Loucy (cell line): ENCODE measurements at regions not wholly inside any gene's neighbourhood (a gene's known extent, or its start where the extent isn't known, plus 50 kb on each side); places are given as distances from the start of the nearest gene placed in this dataset.

Experiments used
- H2AFZ ChIP-seq: fragments of 200-600 bp; sonication (generic); 2 replicates; pipeline ENCODE4 v1.6.0; 2016; ENCODE audit warnings: antibody characterized with exemption, mild to moderate bottlenecking, low read length, moderate library complexity
- H3F3A ChIP-seq: fragments of 200-600 bp; 2 replicates; pipeline ENCODE4 v1.6.0; 2016; ENCODE audit warnings: antibody characterized with exemption, low read depth, mild to moderate bottlenecking
- H3K27me3 ChIP-seq: fragments of 200-600 bp; sonication (generic); 2 replicates; pipeline ENCODE4 v1.6.1; 2014; ENCODE audit warnings: low read length, mild to moderate bottlenecking; ENCODE audit not compliant: insufficient read depth, poor library complexity, severe bottlenecking
- H3K36me3 ChIP-seq: fragments of 200-600 bp; sonication (generic); 2 replicates; pipeline ENCODE4 v1.6.1; 2016; ENCODE audit warnings: low read length; ENCODE audit not compliant: insufficient read depth
- H3K4me1 ChIP-seq: fragments of 200-600 bp; sonication (generic); 2 replicates; pipeline ENCODE4 v1.5.1; 2014; ENCODE audit warnings: low read length, mild to moderate bottlenecking; ENCODE audit not compliant: insufficient read depth, poor library complexity, severe bottlenecking
- H3K4me2 ChIP-seq: fragments of 200-600 bp; sonication (generic); 2 replicates; pipeline ENCODE4 v1.6.0; 2014; ENCODE audit warnings: antibody characterized with exemption, low read length, low read depth, mild to moderate bottlenecking; ENCODE audit not compliant: poor library complexity, severe bottlenecking
- H3K4me3 ChIP-seq: fragments of 200-600 bp; sonication (generic); 2 replicates; pipeline ENCODE4 v1.5.1; 2014; ENCODE audit warnings: low read length, mild to moderate bottlenecking, mixed read lengths; ENCODE audit not compliant: poor library complexity, severe bottlenecking
- H3K79me2 ChIP-seq: fragments of 200-600 bp; sonication (generic); 2 replicates; pipeline ENCODE4 v1.6.1; 2014; ENCODE audit warnings: low read length; ENCODE audit not compliant: insufficient read depth
- H3K9ac ChIP-seq: fragments of 200-600 bp; sonication (generic); 2 replicates; pipeline ENCODE4 v1.6.0; 2014; ENCODE audit warnings: mild to moderate bottlenecking, low read depth, low read length, moderate library complexity; ENCODE audit not compliant: poor library complexity, severe bottlenecking
- H3K9me2 ChIP-seq: fragments of 200-600 bp; sonication (generic); replicated peaks from 2 replicates; pipeline ENCODE4 v1.6.1; 2016; ENCODE audit warnings: low read depth, low read length, mixed read lengths
- H3K9me3 ChIP-seq: fragments of 200-600 bp; sonication (generic); 2 replicates; pipeline ENCODE4 v1.6.1; 2014; ENCODE audit warnings: mild to moderate bottlenecking, antibody characterized with exemption, low read length, low read depth; ENCODE audit not compliant: insufficient read depth
- H4K20me1 ChIP-seq: fragments of 200-600 bp; sonication (generic); 2 replicates; pipeline ENCODE4 v1.6.0; 2014; ENCODE audit warnings: antibody characterized with exemption, low read length, mild to moderate bottlenecking; ENCODE audit not compliant: insufficient read depth, poor library complexity, severe bottlenecking
- EZH2phosphoT487 ChIP-seq: fragments of 200-600 bp; IDR thresholded peaks from 2 replicates; pipeline ENCODE4 v1.6.1; 2018; ENCODE audit warnings: antibody characterized with exemption, mild to moderate bottlenecking, moderate library complexity, borderline replicate concordance
- TF ChIP-seq, protein P1 (sequence below): fragments of 200-600 bp; sonication (generic); conservative IDR thresholded peaks from 2 replicates; pipeline ENCODE4 v1.5.1; 2014; ENCODE audit warnings: mild to moderate bottlenecking, antibody characterized with exemption, low read length

DNA sequence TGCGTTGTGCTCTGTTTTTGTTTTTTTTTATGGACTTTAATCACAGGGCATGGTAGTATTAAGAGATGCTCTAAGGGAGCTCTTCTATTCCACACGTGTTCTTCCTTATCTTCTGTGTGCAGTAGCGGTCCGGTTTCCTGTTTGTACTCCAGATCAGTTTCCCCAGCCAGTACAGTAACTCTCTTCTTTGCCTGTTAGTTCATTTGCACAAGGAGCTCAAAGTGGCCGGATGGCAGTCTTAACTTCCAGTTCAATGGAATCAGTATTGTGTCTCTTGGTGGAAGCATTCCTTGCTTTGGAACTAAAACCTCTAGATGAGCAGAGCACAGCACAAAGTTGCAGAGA, 122.0 kb downstream of the KLF13 start:
- peak overlapping the region; percentile 60 for H3K4me2 ChIP-seq
- TF ChIP-seq EZH2phosphoT487, result no peak
- TF ChIP-seq, protein P1, sequence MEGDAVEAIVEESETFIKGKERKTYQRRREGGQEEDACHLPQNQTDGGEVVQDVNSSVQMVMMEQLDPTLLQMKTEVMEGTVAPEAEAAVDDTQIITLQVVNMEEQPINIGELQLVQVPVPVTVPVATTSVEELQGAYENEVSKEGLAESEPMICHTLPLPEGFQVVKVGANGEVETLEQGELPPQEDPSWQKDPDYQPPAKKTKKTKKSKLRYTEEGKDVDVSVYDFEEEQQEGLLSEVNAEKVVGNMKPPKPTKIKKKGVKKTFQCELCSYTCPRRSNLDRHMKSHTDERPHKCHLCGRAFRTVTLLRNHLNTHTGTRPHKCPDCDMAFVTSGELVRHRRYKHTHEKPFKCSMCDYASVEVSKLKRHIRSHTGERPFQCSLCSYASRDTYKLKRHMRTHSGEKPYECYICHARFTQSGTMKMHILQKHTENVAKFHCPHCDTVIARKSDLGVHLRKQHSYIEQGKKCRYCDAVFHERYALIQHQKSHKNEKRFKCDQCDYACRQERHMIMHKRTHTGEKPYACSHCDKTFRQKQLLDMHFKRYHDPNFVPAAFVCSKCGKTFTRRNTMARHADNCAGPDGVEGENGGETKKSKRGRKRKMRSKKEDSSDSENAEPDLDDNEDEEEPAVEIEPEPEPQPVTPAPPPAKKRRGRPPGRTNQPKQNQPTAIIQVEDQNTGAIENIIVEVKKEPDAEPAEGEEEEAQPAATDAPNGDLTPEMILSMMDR, result no peak

GRCh38 chr15:31452595-31453557, 126.2 kb downstream of the KLF13 start:
- Histone ChIP-seq H3F3A (no peaks in the 10 kb centered on the region), H3K4me2 (no peak overlapping the region), H4K20me1 (no peaks in the 10 kb centered on the region), H3K4me1 (peaks cover 11% of the 10 kb centered on the region), H3K9me3 (no peaks in the 10 kb centered on the region), H3K79me2 (no peaks in the 10 kb centered on the region), H2AFZ (no peak overlapping the region), H3K9me2 (no peaks in the 10 kb centered on the region), H3K9ac (no peak overlapping the region), H3K4me3 (no peak overlapping the region), H3K36me3 (no peaks in the 10 kb centered on the region), H3K27me3 (no peaks in the 10 kb centered on the region)
- TF ChIP-seq, protein P1, result no peak
- TF ChIP-seq EZH2phosphoT487, result no peak

More for the DNA sequence above, 122.0 kb downstream of the KLF13 start:
- no peak overlapping the region for H3K9ac ChIP-seq
- no peaks in the 10 kb centered on the region for H4K20me1 ChIP-seq
- H3K36me3 ChIP-seq, result no peaks in the 10 kb centered on the region
- H3K4me3 ChIP-seq, result no peak overlapping the region
- no peaks in the 10 kb centered on the region for H3K9me3 ChIP-seq
- H2AFZ ChIP-seq, result peak overlapping the region; percentile 72; the same call in 1 of the 2 replicates
- H3K4me1 ChIP-seq, result peaks cover 11% of the 10 kb centered on the region
- H3K27me3 ChIP-seq, result no peaks in the 10 kb centered on the region
- H3F3A ChIP-seq, result no peaks in the 10 kb centered on the region
- H3K79me2 ChIP-seq, result no peaks in the 10 kb centered on the region
- no peaks in the 10 kb centered on the region for H3K9me2 ChIP-seq

DNA sequence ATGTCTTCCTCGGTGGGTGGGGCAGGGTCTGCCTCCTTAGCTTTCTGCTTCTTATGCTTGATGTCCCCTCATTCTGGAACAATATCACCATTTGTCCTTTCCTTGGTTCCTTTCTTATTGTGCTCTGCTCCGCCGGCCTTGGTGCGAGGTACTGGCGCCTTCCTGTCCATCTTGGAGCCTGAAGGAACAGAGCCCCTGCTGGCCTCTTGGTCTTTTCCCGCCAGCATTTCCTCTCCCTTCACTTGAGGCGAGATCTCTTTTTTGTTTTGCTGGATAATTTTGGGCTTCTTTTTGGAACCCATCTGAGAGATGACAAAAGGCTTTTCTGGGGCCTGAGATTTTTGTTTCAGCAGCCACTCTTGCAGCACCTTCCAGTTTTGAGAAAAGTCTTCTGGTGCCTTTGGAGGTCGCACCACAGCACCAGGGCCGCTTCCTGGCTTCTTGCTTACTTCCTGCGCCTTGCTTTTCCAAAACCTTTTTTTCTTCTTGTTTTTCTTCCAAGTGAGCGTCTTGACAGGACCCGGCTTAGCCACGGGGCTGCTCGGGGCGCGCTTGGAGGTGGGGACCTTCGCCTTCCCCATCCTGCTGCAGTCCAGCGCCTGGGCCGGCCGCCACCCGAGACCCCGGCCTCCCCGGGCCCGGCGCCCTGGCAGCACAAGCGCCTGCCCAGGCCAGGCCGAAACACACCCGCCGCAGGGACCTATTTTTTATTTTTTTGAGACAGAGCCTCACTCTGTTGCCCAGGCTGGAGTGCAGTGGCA, 127.1 kb downstream of the KLF13 start:
- Histone ChIP-seq H3K9me2 (no peaks in the 10 kb centered on the region), H3K9ac (no peak overlapping the region), H3K4me2 (no peak overlapping the region), H3K36me3 (no peaks in the 10 kb centered on the region), H3K4me1 (peaks cover 4% of the 10 kb centered on the region), H3K4me3 (no peak overlapping the region), H3K27me3 (no peaks in the 10 kb centered on the region), H4K20me1 (no peaks in the 10 kb centered on the region), H3K79me2 (no peaks in the 10 kb centered on the region), H3F3A (no peaks in the 10 kb centered on the region), H3K9me3 (no peaks in the 10 kb centered on the region), H2AFZ (no peak overlapping the region)
- TF ChIP-seq EZH2phosphoT487, result no peak
- TF ChIP-seq, protein P1, result no peak
